H9 (cell line): ENCODE measurements at regions not wholly inside any gene's neighbourhood (a gene's known extent, or its start where the extent isn't known, plus 50 kb on each side); places are given as distances from the start of the nearest gene placed in this dataset.

Experiments
- DNase-seq: peaks from one replicate; pipeline ENCODE4 v3.0.0-alpha.2; 2017
- H2AFZ ChIP-seq: one replicate; pipeline ENCODE4 v1.6.1; 2013; ENCODE audit warnings: mild to moderate bottlenecking, low read length, control low read depth, moderate library complexity
- H2AK5ac ChIP-seq: 2 replicates; pipeline ENCODE4 v1.6.1; 2013; ENCODE audit warnings: low read length, control low read depth, mixed read lengths; ENCODE audit not compliant: insufficient read length
- H2BK120ac ChIP-seq: one replicate; pipeline ENCODE4 v1.6.1; 2013; ENCODE audit warnings: low read depth, mild to moderate bottlenecking, low read length, control low read depth, inconsistent platforms; ENCODE audit not compliant: poor library complexity, severe bottlenecking
- H2BK12ac ChIP-seq: 2 replicates; pipeline ENCODE4 v1.6.1; 2013; ENCODE audit warnings: low read length, control low read depth, mixed read lengths, low read depth; ENCODE audit not compliant: insufficient read length
- H2BK15ac ChIP-seq: 2 replicates; pipeline ENCODE4 v1.6.1; 2013; ENCODE audit warnings: low read depth, low read length, control low read depth
- H2BK20ac ChIP-seq: one replicate; pipeline ENCODE4 v1.6.1; 2013; ENCODE audit warnings: low read depth, mild to moderate bottlenecking, low read length, control low read depth, inconsistent platforms; ENCODE audit not compliant: poor library complexity, severe bottlenecking
- H2BK5ac ChIP-seq: 2 replicates; pipeline ENCODE4 v1.6.1; 2013; ENCODE audit warnings: low read length, control low read depth, mixed read lengths; ENCODE audit not compliant: insufficient read length
- H3K14ac ChIP-seq: 2 replicates; pipeline ENCODE4 v1.6.1; 2013; ENCODE audit warnings: low read length, control low read depth; ENCODE audit not compliant: insufficient read depth
- H3K18ac ChIP-seq: 2 replicates; pipeline ENCODE4 v1.6.1; 2013; ENCODE audit warnings: low read depth, mild to moderate bottlenecking, mixed read lengths, low read length, control low read depth; ENCODE audit not compliant: insufficient read length
- H3K23ac ChIP-seq: 2 replicates; pipeline ENCODE4 v1.6.1; 2013; ENCODE audit warnings: low read length, control low read depth, mixed read lengths, low read depth; ENCODE audit not compliant: insufficient read length
- H3K23me2 ChIP-seq: 2 replicates; pipeline ENCODE4 v1.6.1; 2013; ENCODE audit warnings: low read depth, mild to moderate bottlenecking, mixed read lengths, low read length, control low read depth; ENCODE audit not compliant: insufficient read length, poor library complexity, severe bottlenecking
- H3K27ac ChIP-seq: 2 replicates; pipeline ENCODE4 v1.5.1; 2013; ENCODE audit warnings: low read length, control low read depth, mixed read lengths, low read depth; ENCODE audit not compliant: insufficient read length
- H3K27me3 ChIP-seq: 2 replicates; pipeline ENCODE4 v1.6.1; 2013; ENCODE audit warnings: low read length, control low read depth, inconsistent platforms; ENCODE audit not compliant: insufficient read depth
- H3K4ac ChIP-seq: 2 replicates; pipeline ENCODE4 v1.6.1; 2013; ENCODE audit warnings: low read depth, mild to moderate bottlenecking, control low read depth, inconsistent platforms, low read length, moderate library complexity
- H3K4me1 ChIP-seq: 2 replicates; pipeline ENCODE4 v1.6.1; 2013; ENCODE audit warnings: low read length, control low read depth, inconsistent platforms; ENCODE audit not compliant: insufficient read depth
- H3K4me2 ChIP-seq: 2 replicates; pipeline ENCODE4 v1.6.1; 2013; ENCODE audit warnings: low read length, control low read depth, mixed read lengths; ENCODE audit not compliant: insufficient read length, insufficient read depth
- H3K56ac ChIP-seq: 2 replicates; pipeline ENCODE4 v1.6.1; 2013; ENCODE audit warnings: low read depth, mild to moderate bottlenecking, mixed read lengths, low read length, control low read depth; ENCODE audit not compliant: insufficient read length
- H3K79me1 ChIP-seq: 2 replicates; pipeline ENCODE4 v1.6.1; 2013; ENCODE audit warnings: low read depth, mild to moderate bottlenecking, moderate library complexity, low read length, control low read depth, inconsistent platforms; ENCODE audit not compliant: insufficient read depth, poor library complexity, severe bottlenecking
- H3K79me2 ChIP-seq: 2 replicates; pipeline ENCODE4 v1.6.1; 2013; ENCODE audit warnings: low read length, control low read depth, inconsistent platforms; ENCODE audit not compliant: insufficient read depth
- H3K9ac ChIP-seq: 2 replicates; pipeline ENCODE4 v1.6.1; 2013; ENCODE audit warnings: low read length, control low read depth, mixed read lengths; ENCODE audit not compliant: insufficient read length; ENCODE audit errors: extremely low read depth
- H3K9me3 ChIP-seq: one replicate; pipeline ENCODE4 v1.6.1; 2013; ENCODE audit warnings: low read depth, low read length, inconsistent platforms; ENCODE audit not compliant: control insufficient read depth
- H3T11ph ChIP-seq: one replicate; pipeline ENCODE4 v1.6.1; 2013; ENCODE audit warnings: mild to moderate bottlenecking, low read length, control low read depth, inconsistent platforms
- H4K20me1 ChIP-seq: one replicate; pipeline ENCODE4 v1.6.1; 2013; ENCODE audit not compliant: control insufficient read depth, insufficient read length, insufficient read depth
- H4K5ac ChIP-seq: 2 replicates; pipeline ENCODE4 v1.6.1; 2013; ENCODE audit warnings: low read depth, mild to moderate bottlenecking, mixed read lengths, low read length, control low read depth; ENCODE audit not compliant: insufficient read length
- H4K8ac ChIP-seq: replicated peaks from 2 replicates; pipeline ENCODE4 v1.6.1; 2013; ENCODE audit warnings: low read length, control low read depth, mixed read lengths, low read depth; ENCODE audit not compliant: insufficient read length
- H4K91ac ChIP-seq: 2 replicates; pipeline ENCODE4 v1.6.1; 2013; ENCODE audit warnings: low read depth, mild to moderate bottlenecking, moderate library complexity, mixed read lengths, low read length, control low read depth; ENCODE audit not compliant: insufficient read length
- H3K27ac Mint-ChIP-seq, 3 experiments: 2 replicates in 2 of 3; 3 replicates in 1 of 3; pipeline ENCODE4 v1.8.0; 2020 to 2021; ENCODE audit warnings: mixed read lengths in 3 of 3, mild to moderate bottlenecking in 1 of 3, moderate library complexity in 1 of 3
- H3K27me3 Mint-ChIP-seq: 2 replicates; pipeline ENCODE4 v1.8.0; 2021; ENCODE audit warnings: low read depth, mild to moderate bottlenecking, moderate library complexity, mixed read lengths
- H3K36me3 Mint-ChIP-seq, 3 experiments: 2 replicates in 2 of 3; 3 replicates in 1 of 3; pipeline ENCODE4 v1.8.0; 2020 to 2021; ENCODE audit warnings: low read depth in 3 of 3, mixed read lengths in 3 of 3; ENCODE audit not compliant: insufficient read depth in 1 of 3
- H3K4me1 Mint-ChIP-seq, 2 experiments: 2 replicates each; pipeline ENCODE4 v1.8.0; 2020; ENCODE audit warnings: mixed read lengths in 2 of 2
- H3K4me3 Mint-ChIP-seq, 2 experiments: 2 replicates in 1 of 2; 3 replicates in 1 of 2; pipeline ENCODE4 v1.8.0; 2020 to 2021; ENCODE audit warnings: mild to moderate bottlenecking in 2 of 2, mixed read lengths in 2 of 2, moderate library complexity in 1 of 2
- H3K9me3 Mint-ChIP-seq, 2 experiments: 2 replicates in 1 of 2; 3 replicates in 1 of 2; pipeline ENCODE4 v1.8.0; 2020; ENCODE audit warnings: mild to moderate bottlenecking in 2 of 2, mixed read lengths in 2 of 2, moderate library complexity in 1 of 2
- WGBS: extraction: QIAGEN DNeasy Blood & Tissue Kit; methylation state at CpG from one replicate; pipeline ENCODE4 v1.1.7; 2013; ENCODE audit warnings: missing lambda C conversion rate, low lambda C conversion rate, mixed read lengths; ENCODE audit not compliant: insufficient read length; ENCODE audit errors: extremely low coverage; 5-methylcytosine and 5-hydroxymethylcytosine counted together
- TF ChIP-seq, protein P1 (sequence below): fragments of 200-600 bp; sonication (generic); conservative IDR thresholded peaks from 3 replicates; pipeline ENCODE4 v1.8.0; 2021; ENCODE audit warnings: antibody characterized with exemption, mild to moderate bottlenecking

DNA sequence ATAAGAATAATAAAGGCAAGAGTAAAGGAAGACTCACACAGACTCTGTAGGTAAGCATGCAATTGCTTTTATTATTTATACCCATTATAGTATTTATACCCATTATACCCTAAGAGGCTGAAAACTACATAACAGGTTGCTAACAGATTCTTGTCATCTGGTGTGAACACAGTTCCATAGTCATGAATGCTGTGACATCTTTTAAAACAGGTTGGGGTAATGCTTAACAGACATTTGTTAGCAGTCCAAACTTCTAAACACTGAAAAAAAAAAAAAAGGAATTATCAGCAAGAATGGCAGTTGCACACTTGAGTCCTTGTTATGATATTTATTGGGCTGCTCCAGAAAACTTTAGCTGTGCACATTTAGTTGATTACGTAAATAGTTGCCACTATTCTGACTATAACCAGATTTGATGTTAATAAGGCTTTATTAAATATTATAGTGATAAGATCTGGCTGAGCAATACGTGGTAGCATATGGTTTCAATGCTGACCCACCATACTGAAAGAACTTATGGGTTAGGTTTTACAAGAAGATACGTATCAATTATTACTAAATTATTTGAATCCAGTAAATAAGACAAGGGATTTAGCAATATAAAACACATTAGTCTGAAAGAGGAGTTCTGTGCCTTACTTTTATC, 888.8 kb downstream of the LRRTM4 start:
- H3K79me1 ChIP-seq, result no peaks in the 10 kb centered on the region
- H3K14ac ChIP-seq, result no peak overlapping the region
- no peak overlapping the region for H3K23ac ChIP-seq
- DNase-seq, result no peak
- Mint-ChIP-seq H3K36me3 (peaks cover 0 to 17% (median 13%) of the 10 kb centered on the region in 3 experiments; a peak in 5 of 7 replicates), H3K4me3 (no peak overlapping the region), H3K4me1 (peaks cover 17 to 34% of the 10 kb centered on the region in 2 experiments), H3K9me3 (peaks cover 10 to 17% of the 10 kb centered on the region in 2 experiments), H3K27me3 (no peaks in the 10 kb centered on the region), H3K27ac (no peak overlapping the region)
- H3K4me2 ChIP-seq, result no peak overlapping the region
- H3T11ph ChIP-seq, result no peak overlapping the region
- H3K4me1 ChIP-seq, result no peaks in the 10 kb centered on the region; the same call in 1 of the 2 replicates
- no peak overlapping the region for H3K56ac ChIP-seq
- WGBS, result no CpG with 5 or more reads among the region's 3 CpGs
- H3K18ac ChIP-seq, result no peak overlapping the region
- H2BK120ac ChIP-seq, result no peak overlapping the region
- H4K91ac ChIP-seq, result no peak overlapping the region
- H3K23me2 ChIP-seq, result no peaks in the 10 kb centered on the region
- H3K9me3 ChIP-seq, result no peaks in the 10 kb centered on the region
- no peak overlapping the region for H3K4ac ChIP-seq
- H4K5ac ChIP-seq, result no peak overlapping the region
- no peaks in the 10 kb centered on the region; the same call in 1 of the 2 replicates for H3K79me2 ChIP-seq
- H2BK5ac ChIP-seq, result no peak overlapping the region
- no peaks in the 10 kb centered on the region for H3K27me3 ChIP-seq
- H4K20me1 ChIP-seq, result no peaks in the 10 kb centered on the region
- no peak overlapping the region for H2BK20ac ChIP-seq
- H2BK15ac ChIP-seq, result no peak overlapping the region
- no peak overlapping the region for H2BK12ac ChIP-seq
- H2AFZ ChIP-seq, result no peak overlapping the region
- no peak overlapping the region for H3K9ac ChIP-seq
- H2AK5ac ChIP-seq, result no peak overlapping the region
- TF ChIP-seq, protein P1, sequence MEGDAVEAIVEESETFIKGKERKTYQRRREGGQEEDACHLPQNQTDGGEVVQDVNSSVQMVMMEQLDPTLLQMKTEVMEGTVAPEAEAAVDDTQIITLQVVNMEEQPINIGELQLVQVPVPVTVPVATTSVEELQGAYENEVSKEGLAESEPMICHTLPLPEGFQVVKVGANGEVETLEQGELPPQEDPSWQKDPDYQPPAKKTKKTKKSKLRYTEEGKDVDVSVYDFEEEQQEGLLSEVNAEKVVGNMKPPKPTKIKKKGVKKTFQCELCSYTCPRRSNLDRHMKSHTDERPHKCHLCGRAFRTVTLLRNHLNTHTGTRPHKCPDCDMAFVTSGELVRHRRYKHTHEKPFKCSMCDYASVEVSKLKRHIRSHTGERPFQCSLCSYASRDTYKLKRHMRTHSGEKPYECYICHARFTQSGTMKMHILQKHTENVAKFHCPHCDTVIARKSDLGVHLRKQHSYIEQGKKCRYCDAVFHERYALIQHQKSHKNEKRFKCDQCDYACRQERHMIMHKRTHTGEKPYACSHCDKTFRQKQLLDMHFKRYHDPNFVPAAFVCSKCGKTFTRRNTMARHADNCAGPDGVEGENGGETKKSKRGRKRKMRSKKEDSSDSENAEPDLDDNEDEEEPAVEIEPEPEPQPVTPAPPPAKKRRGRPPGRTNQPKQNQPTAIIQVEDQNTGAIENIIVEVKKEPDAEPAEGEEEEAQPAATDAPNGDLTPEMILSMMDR, result no peak
- no peak overlapping the region for H3K27ac ChIP-seq
- H4K8ac ChIP-seq, result no peak overlapping the region
